ENCODE measurements at regions not wholly inside any gene's neighbourhood (a gene's known extent, or its start where the extent isn't known, plus 50 kb on each side); places are given as distances from the start of the nearest gene placed in this dataset.
"Not testable (repeated sequence)": the region's sequence is repeated elsewhere in the genome, so short reads cannot be mapped to it uniquely, and the experiment has no call there.

GRCh38 chr3:106321438-106321837, 452.6 kb upstream of the CBLB start:
- DNase-seq, result not testable (repeated sequence)

GRCh38 chr3:106323586-106323985, 454.8 kb upstream of the CBLB start:
- no peak for DNase-seq

GRCh38 chr3:106326941-106327695, 458.3 kb upstream of the CBLB start:
- no peak for DNase-seq

GRCh38 chr3:106327696-106328025, 458.8 kb upstream of the CBLB start:
- no peak for DNase-seq

- DNase-seq, result no peak
Observed at GRCh38 chr3:106328224-106328623, 459.4 kb upstream of the CBLB start.

- no peak for DNase-seq
Observed at GRCh38 chr3:106329521-106329920, 460.7 kb upstream of the CBLB start.

GRCh38 chr3:106331636-106332035, 462.8 kb upstream of the CBLB start:
- DNase-seq, result no peak

- DNase-seq, result no peak
Observed at GRCh38 chr3:106332129-106332528, 463.3 kb upstream of the CBLB start.

GRCh38 chr3:106332884-106333283, 464.1 kb upstream of the CBLB start:
- DNase-seq, result no peak

- no peak for DNase-seq
Observed at GRCh38 chr3:106333911-106334618, 465.3 kb upstream of the CBLB start.

- no peak for DNase-seq
Observed at GRCh38 chr3:106336619-106337018, 467.8 kb upstream of the CBLB start.

- DNase-seq, result no peak
Observed at GRCh38 chr3:106337116-106337515, 468.3 kb upstream of the CBLB start.

- DNase-seq, result no peak
Observed at GRCh38 chr3:106338582-106339214, 469.9 kb upstream of the CBLB start.

GRCh38 chr3:106339551-106339950, 470.7 kb upstream of the CBLB start:
- DNase-seq, result no peak

GRCh38 chr3:106341087-106341486, 472.3 kb upstream of the CBLB start:
- DNase-seq, result no peak

- DNase-seq, result no peak
Observed at GRCh38 chr3:106341586-106342162, 472.9 kb upstream of the CBLB start.

GRCh38 chr3:106342386-106342785, 473.6 kb upstream of the CBLB start:
- DNase-seq, result no peak

GRCh38 chr3:106343811-106344210, 475.0 kb upstream of the CBLB start:
- no peak for DNase-seq

GRCh38 chr3:106345353-106346027, 476.7 kb upstream of the CBLB start:
- no peak for DNase-seq

GRCh38 chr3:106347350-106347749, 478.5 kb upstream of the CBLB start:
- no peak for DNase-seq

GRCh38 chr3:106348139-106348690, 479.4 kb upstream of the CBLB start:
- DNase-seq, result no peak

GRCh38 chr3:106349191-106349881, 480.5 kb upstream of the CBLB start:
- DNase-seq, result no peak

Data from skin of body (tissue), 1 donor.